Trophoblast cell (in vitro differentiated cells and primary cell): ENCODE measurements at regions not wholly inside any gene's neighbourhood (a gene's known extent, or its start where the extent isn't known, plus 50 kb on each side); places are given as distances from the start of the nearest gene placed in this dataset.

Experiments used
- DNase-seq, 2 donors: peaks; one replicate each; pipeline ENCODE4 v3.0.0-alpha.2; 2016
- H2AFZ ChIP-seq: 2 replicates; pipeline ENCODE4 v1.6.1; 2013; ENCODE audit warnings: low read length, moderate library complexity, mild to moderate bottlenecking; ENCODE audit not compliant: insufficient read depth, poor library complexity
- H2AK5ac ChIP-seq: 2 replicates; pipeline ENCODE4 v1.6.1; 2013; ENCODE audit warnings: mild to moderate bottlenecking, low read length
- H2BK120ac ChIP-seq: 2 replicates; pipeline ENCODE4 v1.6.1; 2013; ENCODE audit warnings: low read length, mild to moderate bottlenecking, moderate library complexity; ENCODE audit not compliant: insufficient read depth, poor library complexity
- H2BK12ac ChIP-seq: 2 replicates; pipeline ENCODE4 v1.6.1; 2013; ENCODE audit warnings: mild to moderate bottlenecking, low read length, moderate library complexity
- H2BK5ac ChIP-seq: 2 replicates; pipeline ENCODE4 v1.6.1; 2013; ENCODE audit warnings: low read length, low read depth, moderate library complexity, mild to moderate bottlenecking; ENCODE audit not compliant: poor library complexity
- H3K14ac ChIP-seq: 2 replicates; pipeline ENCODE4 v1.6.1; 2013; ENCODE audit warnings: mild to moderate bottlenecking, low read length
- H3K18ac ChIP-seq: 2 replicates; pipeline ENCODE4 v1.6.1; 2013; ENCODE audit warnings: mild to moderate bottlenecking, low read length
- H3K23ac ChIP-seq: 2 replicates; pipeline ENCODE4 v1.6.1; 2013; ENCODE audit warnings: low read length
- H3K27ac ChIP-seq: 2 replicates; pipeline ENCODE4 v1.5.1; 2013; ENCODE audit warnings: low read depth, mild to moderate bottlenecking, inconsistent platforms, low read length, moderate library complexity
- H3K27me3 ChIP-seq: 2 replicates; pipeline ENCODE4 v1.6.1; 2013; ENCODE audit warnings: inconsistent platforms, mild to moderate bottlenecking, low read length, moderate library complexity; ENCODE audit not compliant: insufficient read depth
- H3K36me3 ChIP-seq, 2 experiments: 1 replicate in 1 of 2; 2 replicates in 1 of 2; pipeline ENCODE4 v1.6.1; 2013; ENCODE audit warnings: low read length in 2 of 2, mild to moderate bottlenecking in 2 of 2, moderate library complexity in 1 of 2; ENCODE audit not compliant: insufficient read depth in 2 of 2, control insufficient read depth in 1 of 2
- H3K4ac ChIP-seq: 2 replicates; pipeline ENCODE4 v1.6.1; 2013; ENCODE audit warnings: low read depth, mild to moderate bottlenecking, low read length, moderate library complexity
- H3K4me1 ChIP-seq, 2 experiments: 1 replicate in 1 of 2; 2 replicates in 1 of 2; pipeline ENCODE4 v1.6.1; 2013; ENCODE audit warnings: low read length in 2 of 2, mild to moderate bottlenecking in 2 of 2, moderate library complexity in 1 of 2; ENCODE audit not compliant: insufficient read depth in 2 of 2, control insufficient read depth in 1 of 2
- H3K4me2 ChIP-seq: 2 replicates; pipeline ENCODE4 v1.6.1; 2013; ENCODE audit warnings: inconsistent platforms, mild to moderate bottlenecking, low read length, moderate library complexity
- H3K4me3 ChIP-seq: 2 replicates; pipeline ENCODE4 v1.5.1; 2013; ENCODE audit warnings: mild to moderate bottlenecking, low read depth, low read length, inconsistent platforms
- H3K79me1 ChIP-seq: one replicate; pipeline ENCODE4 v1.6.1; 2013; ENCODE audit warnings: low read length
- H3K79me2 ChIP-seq: 2 replicates; pipeline ENCODE4 v1.6.1; 2013; ENCODE audit warnings: low read length, mild to moderate bottlenecking; ENCODE audit not compliant: control insufficient read depth, insufficient read depth, poor library complexity
- H3K9ac ChIP-seq: 2 replicates; pipeline ENCODE4 v1.6.1; 2013; ENCODE audit warnings: mild to moderate bottlenecking, low read length
- H3K9me3 ChIP-seq: 2 replicates; pipeline ENCODE4 v1.6.1; 2013; ENCODE audit warnings: low read depth, mild to moderate bottlenecking, control low read depth, inconsistent platforms, low read length; ENCODE audit not compliant: insufficient read depth
- H4K12ac ChIP-seq: 2 replicates; pipeline ENCODE4 v1.6.1; 2013; ENCODE audit warnings: low read depth, mild to moderate bottlenecking, low read length, moderate library complexity
- H4K8ac ChIP-seq: 2 replicates; pipeline ENCODE4 v1.6.1; 2013; ENCODE audit warnings: low read depth, mild to moderate bottlenecking, low read length, moderate library complexity
- H4K91ac ChIP-seq: one replicate; pipeline ENCODE4 v1.6.1; 2013; ENCODE audit warnings: low read depth, mild to moderate bottlenecking, low read length, moderate library complexity
- WGBS: extraction: QIAGEN DNeasy Blood & Tissue Kit; methylation state at CpG from one replicate; pipeline ENCODE4 v1.1.7; 2013; ENCODE audit warnings: missing lambda C conversion rate; ENCODE audit not compliant: insufficient read length, insufficient coverage; ENCODE audit errors: extremely low coverage; 5-methylcytosine and 5-hydroxymethylcytosine counted together

- no peak overlapping the region for H2BK120ac ChIP-seq
- DNase-seq: peak; percentile 68 to 87
- no peaks in the 10 kb centered on the region for H3K27me3 ChIP-seq
- H3K27ac ChIP-seq: no peak overlapping the region
- no peak overlapping the region for H4K91ac ChIP-seq
- no peak overlapping the region for H2AK5ac ChIP-seq
- no peaks in the 10 kb centered on the region for H3K79me1 ChIP-seq
- H4K8ac ChIP-seq: no peak overlapping the region
- H4K12ac ChIP-seq: no peak overlapping the region
- H3K18ac ChIP-seq: no peak overlapping the region
- no peak overlapping the region for H3K4ac ChIP-seq
- H3K9me3 ChIP-seq: no peaks in the 10 kb centered on the region
- H2BK12ac ChIP-seq: no peak overlapping the region
- no peak overlapping the region for H3K4me2 ChIP-seq
- H3K36me3 ChIP-seq: no peaks in the 10 kb centered on the region
- no peak overlapping the region for H3K4me3 ChIP-seq
- no peak overlapping the region for H3K23ac ChIP-seq
- H3K4me1 ChIP-seq: no peaks in the 10 kb centered on the region
- H3K9ac ChIP-seq: no peak overlapping the region
- no peak overlapping the region for H2BK5ac ChIP-seq
- no CpG with 5 or more reads among the region's 5 CpGs for WGBS
- H3K14ac ChIP-seq: no peak overlapping the region
- H2AFZ ChIP-seq: no peak overlapping the region
- no peaks in the 10 kb centered on the region for H3K79me2 ChIP-seq
These were observed 104.4 kb upstream of the RAB40AL start for GRCh38 chrX:102832661-102833060.

DNA sequence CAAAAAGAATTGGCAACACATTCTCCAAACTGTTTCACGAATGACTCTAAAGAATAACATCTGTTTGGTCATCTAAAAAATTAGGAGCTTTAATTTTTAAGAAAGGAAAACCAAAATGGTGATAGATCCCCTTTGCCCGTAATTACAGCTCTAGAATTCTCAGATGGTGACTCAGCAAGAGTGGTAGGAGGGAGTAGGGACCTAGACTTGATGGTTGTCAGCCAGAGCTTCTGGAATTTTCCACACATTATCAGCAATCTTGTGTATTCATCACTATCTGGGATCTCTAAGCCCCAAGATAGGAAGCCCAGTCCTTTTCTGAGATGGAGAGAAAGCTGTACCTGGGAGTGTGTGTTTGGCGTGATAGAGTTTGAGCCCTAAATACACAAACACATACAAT lies 103.9 kb upstream of the RAB40AL start:
- H4K91ac ChIP-seq: no peak overlapping the region
- H3K4ac ChIP-seq: no peak overlapping the region
- no peaks in the 10 kb centered on the region for H3K4me1 ChIP-seq
- H2BK12ac ChIP-seq: no peak overlapping the region
- H3K4me3 ChIP-seq: no peak overlapping the region
- no peak overlapping the region for H3K9ac ChIP-seq
- no peaks in the 10 kb centered on the region for H3K9me3 ChIP-seq
- H3K27me3 ChIP-seq: no peaks in the 10 kb centered on the region
- no peak overlapping the region for H2AK5ac ChIP-seq
- H3K23ac ChIP-seq: no peak overlapping the region
- WGBS: no CpG with 5 or more reads among the region's 3 CpGs
- no peaks in the 10 kb centered on the region for H3K36me3 ChIP-seq
- no peak overlapping the region for H2BK5ac ChIP-seq
- peak; percentile 18 to 86 for DNase-seq
- H3K4me2 ChIP-seq: no peak overlapping the region
- H3K79me2 ChIP-seq: no peaks in the 10 kb centered on the region
- no peak overlapping the region for H4K12ac ChIP-seq
- H3K14ac ChIP-seq: no peak overlapping the region
- no peak overlapping the region for H3K18ac ChIP-seq
- H4K8ac ChIP-seq: no peak overlapping the region
- no peaks in the 10 kb centered on the region for H3K79me1 ChIP-seq
- no peak overlapping the region for H2AFZ ChIP-seq
- no peak overlapping the region for H3K27ac ChIP-seq
- H2BK120ac ChIP-seq: no peak overlapping the region

DNA sequence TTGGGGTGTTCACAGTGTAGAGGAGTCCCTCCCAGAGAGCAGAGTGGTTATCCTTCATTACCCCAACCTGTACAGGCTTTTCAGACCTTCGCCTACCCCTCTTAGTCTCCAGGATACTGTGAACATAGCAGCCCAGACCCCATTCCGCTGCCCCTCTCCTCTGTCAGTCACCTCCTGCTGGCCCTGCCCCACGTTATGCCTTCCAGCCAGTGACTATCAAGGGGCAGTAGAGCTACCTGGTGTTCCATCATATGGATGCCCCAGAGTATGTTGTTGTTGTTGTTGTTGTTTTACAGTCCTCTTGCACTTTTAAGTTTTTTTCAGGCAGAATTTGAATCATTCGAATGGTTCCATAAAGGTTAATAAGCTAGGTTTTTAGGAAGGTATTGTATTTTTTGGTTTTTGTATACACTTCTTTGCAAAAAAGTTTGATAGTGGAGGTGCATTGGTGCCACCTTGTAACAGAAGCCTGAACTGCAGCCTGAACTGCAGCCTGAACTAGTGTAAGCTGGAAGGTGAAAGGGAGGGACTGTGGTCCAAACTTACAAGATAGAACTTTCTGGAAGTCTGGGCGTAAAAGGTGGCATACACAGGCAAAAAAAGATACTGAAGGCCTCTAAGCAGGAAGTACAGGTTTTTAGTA lies 101.4 kb upstream of the RAB40AL start:
- no peak overlapping the region for H2BK5ac ChIP-seq
- no peak overlapping the region for H3K4me2 ChIP-seq
- no peak overlapping the region for H4K8ac ChIP-seq
- no peak overlapping the region for H3K9ac ChIP-seq
- H3K4me3 ChIP-seq: no peak overlapping the region
- H3K4me1 ChIP-seq: no peaks in the 10 kb centered on the region
- no peaks in the 10 kb centered on the region for H3K79me2 ChIP-seq
- no peak overlapping the region for H3K23ac ChIP-seq
- no peak overlapping the region for H3K14ac ChIP-seq
- H3K4ac ChIP-seq: no peak overlapping the region
- no peaks in the 10 kb centered on the region for H3K36me3 ChIP-seq
- H3K27ac ChIP-seq: no peak overlapping the region
- peak; percentile 13 to 60 for DNase-seq
- no peaks in the 10 kb centered on the region for H3K79me1 ChIP-seq
- no peaks in the 10 kb centered on the region for H3K9me3 ChIP-seq
- no peak overlapping the region for H3K18ac ChIP-seq
- WGBS: no CpG with 5 or more reads among the region's 5 CpGs
- H2BK120ac ChIP-seq: no peak overlapping the region
- no peaks in the 10 kb centered on the region for H3K27me3 ChIP-seq
- H2AK5ac ChIP-seq: no peak overlapping the region
- no peak overlapping the region for H4K12ac ChIP-seq
- no peak overlapping the region for H2AFZ ChIP-seq
- no peak overlapping the region for H2BK12ac ChIP-seq
- no peak overlapping the region for H4K91ac ChIP-seq

GRCh38 chrX:102837847-102838246 lies 99.2 kb upstream of the RAB40AL start:
- no peak overlapping the region for H3K14ac ChIP-seq
- no peaks in the 10 kb centered on the region for H3K79me2 ChIP-seq
- H2BK12ac ChIP-seq: no peak overlapping the region
- no peak overlapping the region for H2AFZ ChIP-seq
- H3K4me3 ChIP-seq: no peak overlapping the region
- H4K8ac ChIP-seq: no peak overlapping the region
- no peak overlapping the region for H2AK5ac ChIP-seq
- no peak overlapping the region for H3K9ac ChIP-seq
- no peak overlapping the region for H3K23ac ChIP-seq
- no peak overlapping the region for H3K4me2 ChIP-seq
- no peak for DNase-seq
- no peaks in the 10 kb centered on the region for H3K27me3 ChIP-seq
- H3K18ac ChIP-seq: no peak overlapping the region
- H3K27ac ChIP-seq: no peak overlapping the region
- no CpG with 5 or more reads among the region's 1 CpG for whole genome bisulfite sequencing
- H2BK120ac ChIP-seq: no peak overlapping the region
- no peak overlapping the region for H4K12ac ChIP-seq
- no peak overlapping the region for H4K91ac ChIP-seq
- H3K79me1 ChIP-seq: no peaks in the 10 kb centered on the region
- no peaks in the 10 kb centered on the region for H3K36me3 ChIP-seq
- no peak overlapping the region for H2BK5ac ChIP-seq
- H3K4me1 ChIP-seq: peaks cover 0 to 2% of the 10 kb centered on the region in 2 experiments
- no peak overlapping the region for H3K4ac ChIP-seq
- H3K9me3 ChIP-seq: no peaks in the 10 kb centered on the region
